ENCODE measurements at regions not wholly inside any gene's neighbourhood (a gene's known extent, or its start where the extent isn't known, plus 50 kb on each side); places are given as distances from the start of the nearest gene placed in this dataset.

DNA sequence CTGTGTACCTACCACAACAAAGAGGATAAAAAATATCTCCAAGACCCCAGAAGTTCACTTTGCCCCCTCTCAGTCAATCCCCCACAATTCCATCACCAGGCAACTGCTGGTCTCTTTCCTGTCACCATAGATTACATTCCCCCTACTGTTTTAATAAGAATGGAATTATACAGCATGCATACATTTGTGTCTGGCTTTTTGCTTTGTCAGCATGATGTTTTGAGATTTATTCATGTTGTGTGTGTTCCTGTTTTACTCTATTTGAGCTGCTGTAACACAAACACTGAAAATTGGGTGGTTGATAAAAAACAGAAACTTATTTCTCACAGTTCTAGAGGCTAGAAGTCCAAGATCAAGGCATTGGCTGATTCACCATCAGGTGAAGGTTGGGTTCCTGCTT lies 214.5 kb upstream of the IGFBP3 start:
- Histone ChIP-seq H3K27me3 (no peaks in the 10 kb centered on the region), H3K27ac (no peak overlapping the region)
- intact Hi-C loops (cut with DNase I; ENCODE audit: low total_unique reads): no loop called here

DNA sequence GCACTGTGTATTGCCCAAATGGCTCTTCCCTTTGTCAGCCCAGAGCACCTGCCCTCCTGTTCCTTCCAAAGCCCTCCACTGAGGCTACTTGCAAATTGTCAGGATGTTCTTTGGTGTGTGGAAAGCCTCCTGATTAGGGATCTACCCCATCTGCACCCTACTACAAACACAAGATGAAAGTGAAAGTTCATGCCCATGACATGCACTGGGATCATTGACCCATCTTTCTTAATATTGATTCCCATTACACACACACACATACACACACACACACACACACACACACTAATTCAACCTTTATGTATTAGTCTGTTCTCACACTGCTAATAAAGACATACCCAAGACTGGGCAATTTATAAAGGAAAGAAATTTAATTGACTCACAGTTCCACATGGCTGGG lies 213.7 kb upstream of the IGFBP3 start:
- Histone ChIP-seq H3K9me3 (no peaks in the 10 kb centered on the region), H3K27me3 (no peaks in the 10 kb centered on the region), H3K4me1 (no peaks in the 10 kb centered on the region), H3K36me3 (no peaks in the 10 kb centered on the region), H3K4me3 (no peak overlapping the region), H3K27ac (no peak overlapping the region)
- intact Hi-C loops (cut with DNase I; ENCODE audit: low total_unique reads): no loop called here
- TF ChIP-seq POLR2A (IDR thresholded peaks at IDR 0.05): no peak
- TF ChIP-seq, protein P1, sequence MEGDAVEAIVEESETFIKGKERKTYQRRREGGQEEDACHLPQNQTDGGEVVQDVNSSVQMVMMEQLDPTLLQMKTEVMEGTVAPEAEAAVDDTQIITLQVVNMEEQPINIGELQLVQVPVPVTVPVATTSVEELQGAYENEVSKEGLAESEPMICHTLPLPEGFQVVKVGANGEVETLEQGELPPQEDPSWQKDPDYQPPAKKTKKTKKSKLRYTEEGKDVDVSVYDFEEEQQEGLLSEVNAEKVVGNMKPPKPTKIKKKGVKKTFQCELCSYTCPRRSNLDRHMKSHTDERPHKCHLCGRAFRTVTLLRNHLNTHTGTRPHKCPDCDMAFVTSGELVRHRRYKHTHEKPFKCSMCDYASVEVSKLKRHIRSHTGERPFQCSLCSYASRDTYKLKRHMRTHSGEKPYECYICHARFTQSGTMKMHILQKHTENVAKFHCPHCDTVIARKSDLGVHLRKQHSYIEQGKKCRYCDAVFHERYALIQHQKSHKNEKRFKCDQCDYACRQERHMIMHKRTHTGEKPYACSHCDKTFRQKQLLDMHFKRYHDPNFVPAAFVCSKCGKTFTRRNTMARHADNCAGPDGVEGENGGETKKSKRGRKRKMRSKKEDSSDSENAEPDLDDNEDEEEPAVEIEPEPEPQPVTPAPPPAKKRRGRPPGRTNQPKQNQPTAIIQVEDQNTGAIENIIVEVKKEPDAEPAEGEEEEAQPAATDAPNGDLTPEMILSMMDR (IDR thresholded peaks at IDR 0.05): no peak
- DNase-seq: no peak

More for the DNA sequence above, 214.5 kb upstream of the IGFBP3 start:
- Histone ChIP-seq H3K9me3 (no peaks in the 10 kb centered on the region), H3K4me1 (no peaks in the 10 kb centered on the region), H3K36me3 (no peaks in the 10 kb centered on the region), H3K4me3 (no peak overlapping the region)
- TF ChIP-seq, protein P1 (IDR thresholded peaks at IDR 0.05): no peak
- TF ChIP-seq POLR2A (IDR thresholded peaks at IDR 0.05): no peak
- no peak for DNase-seq

DNA sequence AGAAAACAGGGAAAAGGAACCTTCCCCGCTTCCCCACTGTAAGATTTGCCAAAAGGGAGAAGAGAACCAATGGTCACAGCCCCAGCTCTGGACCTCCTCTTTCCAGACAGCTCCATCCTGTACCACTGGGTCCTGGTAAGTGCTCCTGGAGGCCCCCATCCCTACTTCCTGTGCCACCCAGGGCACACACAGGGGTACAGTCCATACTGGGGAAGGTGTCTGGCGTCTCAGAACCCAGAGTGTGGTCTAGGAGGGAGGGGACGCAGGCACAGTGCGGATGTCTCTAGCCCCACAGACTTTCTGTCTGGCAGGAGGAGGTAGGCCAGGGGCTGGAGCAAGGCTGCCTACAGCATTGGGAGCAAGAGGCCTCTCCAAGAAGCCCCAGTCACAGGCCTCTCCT lies 213.3 kb upstream of the IGFBP3 start:
- Histone ChIP-seq H3K4me1 (no peaks in the 10 kb centered on the region), H3K27ac (no peak overlapping the region), H3K4me3 (no peak overlapping the region), H3K27me3 (no peaks in the 10 kb centered on the region), H3K9me3 (no peaks in the 10 kb centered on the region), H3K36me3 (no peaks in the 10 kb centered on the region)
- TF ChIP-seq, protein P1 (IDR thresholded peaks at IDR 0.05): no peak
- no peak for TF ChIP-seq POLR2A (IDR thresholded peaks at IDR 0.05)
- intact Hi-C loops (cut with DNase I; ENCODE audit: low total_unique reads): no loop called here
- no peak for DNase-seq

DNA sequence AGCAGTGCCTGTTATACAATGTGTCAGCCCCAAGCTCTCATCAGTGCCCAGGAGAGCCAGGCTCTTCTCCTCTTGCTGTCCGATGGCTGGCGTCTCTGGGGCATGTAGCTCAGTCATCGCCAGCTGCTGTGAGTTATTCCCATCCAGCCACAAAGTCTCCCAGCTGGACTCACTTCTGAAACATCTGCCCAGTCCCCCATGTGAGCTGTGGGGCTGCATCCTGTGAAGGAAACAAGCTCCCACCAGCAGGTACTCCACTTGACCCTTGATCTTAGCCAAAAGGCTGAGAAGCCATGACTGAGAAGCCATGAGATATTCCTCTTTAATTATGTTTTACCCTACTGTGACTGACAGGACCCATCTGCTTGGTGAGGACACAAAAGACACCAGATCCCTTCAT lies 212.7 kb upstream of the IGFBP3 start:
- no peak for DNase-seq

DNA sequence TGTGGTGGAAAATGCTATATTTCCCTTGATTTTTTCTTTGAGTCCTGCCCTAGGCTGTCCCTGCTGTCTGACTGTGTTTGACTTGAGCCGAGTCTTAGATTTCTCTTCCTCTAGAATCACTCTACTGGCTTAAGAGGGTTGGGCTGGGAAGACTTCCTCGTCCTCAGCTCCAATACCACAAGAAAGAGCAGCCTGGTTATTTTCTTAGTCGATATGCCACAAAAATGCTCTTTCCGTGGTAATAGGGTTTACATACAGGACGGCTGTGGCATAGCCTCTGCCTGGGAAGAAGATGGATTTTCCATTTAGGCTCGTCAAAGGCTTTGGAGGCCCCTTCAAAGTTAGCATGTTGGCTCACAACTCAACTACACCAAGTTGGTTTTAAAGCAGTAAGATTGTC lies 212.0 kb upstream of the IGFBP3 start:
- H3K4me3 ChIP-seq: no peak overlapping the region
- no peaks in the 10 kb centered on the region for H3K9me3 ChIP-seq
- no peaks in the 10 kb centered on the region for H3K4me1 ChIP-seq
- intact Hi-C loops (cut with DNase I; ENCODE audit: low total_unique reads): no loop called here
- H3K36me3 ChIP-seq: no peaks in the 10 kb centered on the region
- TF ChIP-seq POLR2A (IDR thresholded peaks at IDR 0.05): no peak
- TF ChIP-seq, protein P1 (IDR thresholded peaks at IDR 0.05): no peak
- no peak overlapping the region for H3K27ac ChIP-seq
- no peak for DNase-seq
- H3K27me3 ChIP-seq: no peaks in the 10 kb centered on the region

More for the DNA sequence above, 212.7 kb upstream of the IGFBP3 start:
- Histone ChIP-seq H3K27ac (no peak overlapping the region), H3K4me1 (no peaks in the 10 kb centered on the region), H3K27me3 (no peaks in the 10 kb centered on the region), H3K9me3 (no peaks in the 10 kb centered on the region), H3K36me3 (no peaks in the 10 kb centered on the region), H3K4me3 (no peak overlapping the region)
- intact Hi-C loops (cut with DNase I; ENCODE audit: low total_unique reads): no loop called here
- TF ChIP-seq, protein P1 (IDR thresholded peaks at IDR 0.05): no peak
- TF ChIP-seq POLR2A (IDR thresholded peaks at IDR 0.05): no peak
